IPS-20b (cell line): ENCODE measurements at regions not wholly inside any gene's neighbourhood (a gene's known extent, or its start where the extent isn't known, plus 50 kb on each side); places are given as distances from the start of the nearest gene placed in this dataset.

Experiments used
- H3K27ac ChIP-seq: one replicate; pipeline ENCODE4 v1.5.1; 2013; ENCODE audit warnings: low read length
- H3K27me3 ChIP-seq: 2 replicates; pipeline ENCODE4 v1.6.1; 2013; ENCODE audit warnings: mild to moderate bottlenecking, low read length, inconsistent platforms; ENCODE audit not compliant: insufficient read depth
- H3K36me3 ChIP-seq: 2 replicates; pipeline ENCODE4 v1.6.1; 2013; ENCODE audit warnings: low read depth, mild to moderate bottlenecking, inconsistent platforms, low read length, moderate library complexity; ENCODE audit not compliant: insufficient read depth
- H3K4me1 ChIP-seq: 2 replicates; pipeline ENCODE4 v1.6.1; 2013; ENCODE audit warnings: mild to moderate bottlenecking, control low read depth, inconsistent platforms, low read length, moderate library complexity; ENCODE audit not compliant: insufficient read depth
- H3K4me3 ChIP-seq: 2 replicates; pipeline ENCODE4 v1.5.1; 2013; ENCODE audit warnings: mild to moderate bottlenecking, low read length, inconsistent platforms
- H3K9ac ChIP-seq: 2 replicates; pipeline ENCODE4 v1.6.1; 2013; ENCODE audit warnings: low read depth, mild to moderate bottlenecking, inconsistent platforms, low read length, moderate library complexity
- H3K9me3 ChIP-seq: 2 replicates; pipeline ENCODE4 v1.6.1; 2013; ENCODE audit warnings: mild to moderate bottlenecking, low read depth, low read length, inconsistent platforms; ENCODE audit not compliant: insufficient read depth

- no peak overlapping the region for H3K4me3 ChIP-seq
- H3K27ac ChIP-seq: no peak overlapping the region
- no peaks in the 10 kb centered on the region for H3K4me1 ChIP-seq
- H3K36me3 ChIP-seq: no peaks in the 10 kb centered on the region
- no peaks in the 10 kb centered on the region for H3K27me3 ChIP-seq
- H3K9me3 ChIP-seq: no peaks in the 10 kb centered on the region
- no peak overlapping the region for H3K9ac ChIP-seq
These were observed 264.3 kb upstream of the ZPLD1 start for GRCh38 chr3:102170545-102170944.

- no peak overlapping the region for H3K27ac ChIP-seq
These were observed 260.5 kb upstream of the ZPLD1 start for GRCh38 chr3:102174312-102174712.

DNA sequence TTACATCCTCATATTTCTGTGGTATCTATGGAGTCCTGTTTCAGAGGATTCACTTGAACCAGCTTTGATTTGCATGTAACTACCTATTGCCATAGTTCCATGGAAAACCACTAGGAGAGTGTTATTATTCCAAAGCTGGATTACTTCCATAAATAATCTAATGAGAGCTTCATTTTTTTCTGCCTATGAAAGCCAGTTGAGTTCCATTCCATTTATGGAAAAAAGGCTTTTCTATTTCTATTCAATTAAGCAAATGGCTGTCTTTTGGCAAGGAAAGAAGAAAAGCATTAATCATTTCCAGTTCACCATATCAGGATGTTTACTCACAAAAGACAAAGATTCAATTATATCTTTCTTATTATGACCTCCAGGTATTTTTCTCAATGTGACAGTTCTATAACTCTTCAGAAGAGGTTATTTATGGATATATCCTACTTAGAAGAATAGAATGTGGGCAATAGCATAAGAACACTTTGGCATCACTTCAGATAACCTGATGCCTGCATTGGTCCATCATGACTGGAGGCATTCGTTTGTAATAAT lies 259.9 kb upstream of the ZPLD1 start:
- H3K4me1 ChIP-seq: no peaks in the 10 kb centered on the region
- H3K36me3 ChIP-seq: no peaks in the 10 kb centered on the region
- H3K9me3 ChIP-seq: no peaks in the 10 kb centered on the region
- no peak overlapping the region for H3K27ac ChIP-seq
- H3K4me3 ChIP-seq: no peak overlapping the region
- no peaks in the 10 kb centered on the region for H3K27me3 ChIP-seq
- H3K9ac ChIP-seq: no peak overlapping the region

More at GRCh38 chr3:102174312-102174712, 260.5 kb upstream of the ZPLD1 start:
- no peaks in the 10 kb centered on the region for H3K9me3 ChIP-seq
- H3K36me3 ChIP-seq: no peaks in the 10 kb centered on the region
- no peak overlapping the region for H3K4me3 ChIP-seq
- H3K9ac ChIP-seq: no peak overlapping the region
- H3K4me1 ChIP-seq: no peaks in the 10 kb centered on the region
- no peaks in the 10 kb centered on the region for H3K27me3 ChIP-seq

GRCh38 chr3:102176333-102177050 lies 258.3 kb upstream of the ZPLD1 start:
- no peak overlapping the region for H3K27ac ChIP-seq
- no peak overlapping the region for H3K4me3 ChIP-seq
- H3K9ac ChIP-seq: no peak overlapping the region
- H3K27me3 ChIP-seq: no peaks in the 10 kb centered on the region
- no peaks in the 10 kb centered on the region for H3K36me3 ChIP-seq
- H3K4me1 ChIP-seq: 0 out of 2 replicates have a peak, but pooled peaks cover 3% of the 10 kb centered on the region
- no peaks in the 10 kb centered on the region for H3K9me3 ChIP-seq

DNA sequence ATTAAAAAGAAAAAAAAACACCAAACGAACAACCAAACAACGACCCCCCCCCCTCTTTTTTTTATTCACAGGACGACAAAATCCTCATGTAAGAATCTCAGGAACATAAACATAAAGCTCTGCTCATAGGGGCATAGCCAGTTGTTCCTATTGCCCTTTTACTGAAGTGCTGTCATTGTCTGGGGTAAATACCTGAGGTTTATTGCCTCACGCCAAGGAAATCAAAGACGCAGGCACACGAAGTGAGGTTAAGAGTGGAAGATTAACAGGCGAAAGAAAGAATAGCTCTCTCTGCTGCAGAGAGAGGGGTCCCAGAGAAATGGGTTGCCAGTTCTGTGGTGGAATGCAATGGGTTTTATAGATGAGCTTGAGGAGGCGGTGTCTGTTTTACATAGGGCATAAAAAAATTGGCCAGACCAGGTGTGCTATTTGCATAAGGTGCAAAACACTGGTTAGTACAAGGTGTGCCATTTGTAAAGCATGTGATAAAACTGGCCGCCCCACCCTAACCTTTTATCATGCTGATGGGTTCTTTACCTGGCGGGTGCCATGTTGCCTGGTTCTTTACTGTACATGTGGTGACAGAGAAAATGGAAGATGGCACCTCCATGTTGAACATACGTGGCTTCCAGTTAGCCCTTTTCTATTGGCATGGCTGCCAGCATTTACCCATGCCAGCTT lies 257.6 kb upstream of the ZPLD1 start:
- Histone ChIP-seq H3K4me3 (no peak overlapping the region), H3K9me3 (no peaks in the 10 kb centered on the region), H3K27ac (no peak overlapping the region), H3K9ac (no peak overlapping the region), H3K4me1 (peaks cover 7% of the 10 kb centered on the region; the same call in 1 of the 2 replicates), H3K36me3 (no peaks in the 10 kb centered on the region), H3K27me3 (no peaks in the 10 kb centered on the region)

GRCh38 chr3:102178817-102179216 lies 256.0 kb upstream of the ZPLD1 start:
- Histone ChIP-seq H3K36me3 (no peaks in the 10 kb centered on the region), H3K9ac (no peak overlapping the region), H3K4me3 (no peak overlapping the region), H3K27me3 (no peaks in the 10 kb centered on the region), H3K9me3 (no peaks in the 10 kb centered on the region), H3K4me1 (peaks cover 15% of the 10 kb centered on the region; the same call in 1 of the 2 replicates), H3K27ac (no peak overlapping the region)

DNA sequence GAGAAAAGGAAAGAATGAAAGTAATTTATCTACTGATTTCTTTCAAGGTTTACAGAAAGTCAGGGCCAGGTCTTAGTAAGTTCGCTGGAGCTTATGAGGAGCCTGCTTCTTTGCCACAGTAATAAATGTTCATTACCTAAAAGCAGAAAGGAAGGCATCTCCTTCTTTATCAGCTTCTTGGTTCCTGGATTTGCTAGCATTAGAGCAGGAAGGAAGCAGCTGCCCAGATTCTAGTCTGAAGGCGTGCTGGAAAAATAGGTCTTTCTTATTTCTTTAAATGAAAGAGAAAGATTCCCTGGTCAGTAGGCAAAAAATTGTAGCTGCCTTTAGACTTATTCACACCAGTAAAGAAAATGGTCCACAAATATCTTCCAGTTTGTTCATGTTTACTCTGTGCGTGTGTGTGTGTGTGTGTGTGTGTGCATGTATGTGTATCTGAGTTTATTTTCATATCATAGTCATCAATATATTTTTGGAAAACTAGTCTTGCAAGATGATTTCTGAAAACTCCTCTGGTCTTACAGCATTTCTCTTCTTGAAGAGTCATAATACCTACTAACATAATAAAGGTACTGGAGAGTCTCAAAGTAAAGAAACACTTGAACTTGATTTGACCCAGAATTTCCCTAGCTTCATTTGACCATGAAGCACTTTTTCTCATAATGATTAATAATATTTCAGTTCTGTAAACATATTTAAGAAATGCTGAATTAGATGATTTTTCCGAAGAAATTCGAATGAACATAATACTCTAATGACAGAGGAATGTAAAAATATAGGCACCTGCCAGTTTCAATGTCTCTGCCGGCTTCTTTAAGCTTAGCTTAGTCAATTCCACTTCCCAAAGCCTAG lies 255.3 kb upstream of the ZPLD1 start:
- Histone ChIP-seq H3K27ac (no peak overlapping the region), H3K27me3 (no peaks in the 10 kb centered on the region), H3K36me3 (no peaks in the 10 kb centered on the region), H3K9me3 (no peaks in the 10 kb centered on the region), H3K9ac (no peak overlapping the region), H3K4me1 (peaks cover 16% of the 10 kb centered on the region; the same call in 1 of the 2 replicates), H3K4me3 (no peak overlapping the region)

- Histone ChIP-seq H3K4me1 (peaks cover 16% of the 10 kb centered on the region; the same call in 1 of the 2 replicates), H3K27me3 (no peaks in the 10 kb centered on the region), H3K9ac (no peak overlapping the region), H3K9me3 (no peaks in the 10 kb centered on the region), H3K4me3 (no peak overlapping the region), H3K27ac (no peak overlapping the region), H3K36me3 (no peaks in the 10 kb centered on the region)
These were observed 254.4 kb upstream of the ZPLD1 start for GRCh38 chr3:102180280-102180931.

DNA sequence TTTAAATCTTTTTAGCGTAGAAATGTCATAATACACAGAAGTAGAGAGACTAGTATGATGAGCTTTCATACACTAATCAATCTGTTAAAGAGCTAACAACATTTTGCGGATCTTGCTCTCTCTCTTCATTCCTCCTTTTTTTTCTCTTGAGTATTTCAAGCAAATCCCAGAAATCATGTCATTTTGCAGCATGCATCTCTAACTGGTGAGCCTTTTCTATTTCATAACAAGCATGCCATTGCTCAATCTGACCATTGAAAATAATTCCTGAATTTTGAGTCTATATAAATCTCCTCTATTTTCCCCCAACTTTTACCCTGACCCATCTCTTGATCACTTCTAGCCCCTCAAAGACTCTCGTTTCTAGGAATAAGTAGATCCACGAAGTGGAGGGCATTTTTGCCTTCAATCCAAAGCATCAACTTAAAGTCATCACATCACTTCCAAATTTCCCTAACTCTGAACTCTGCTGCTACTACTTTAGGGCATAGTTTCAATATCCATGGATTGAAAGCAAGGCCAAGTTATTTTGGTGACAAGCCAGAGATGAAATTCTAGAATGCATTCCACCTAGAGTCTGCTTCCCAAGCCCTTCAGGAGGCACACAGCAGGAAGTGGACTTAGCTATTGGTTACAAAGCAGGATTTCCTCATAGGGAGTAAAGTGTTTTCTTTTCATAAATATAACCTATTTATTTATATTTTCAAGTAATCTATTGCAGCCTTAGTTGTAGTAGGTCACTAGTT lies 253.5 kb upstream of the ZPLD1 start:
- Histone ChIP-seq H3K4me1 (peaks cover 16% of the 10 kb centered on the region; the same call in 1 of the 2 replicates), H3K27ac (no peak overlapping the region), H3K9me3 (no peaks in the 10 kb centered on the region), H3K36me3 (no peaks in the 10 kb centered on the region), H3K9ac (no peak overlapping the region), H3K27me3 (no peaks in the 10 kb centered on the region), H3K4me3 (no peak overlapping the region)

GRCh38 chr3:102182162-102182561 lies 252.7 kb upstream of the ZPLD1 start:
- Histone ChIP-seq H3K4me3 (no peak overlapping the region), H3K9me3 (no peaks in the 10 kb centered on the region), H3K9ac (no peak overlapping the region), H3K27me3 (no peaks in the 10 kb centered on the region), H3K36me3 (no peaks in the 10 kb centered on the region), H3K4me1 (peaks cover 16% of the 10 kb centered on the region; the same call in 1 of the 2 replicates), H3K27ac (no peak overlapping the region)
